ENCODE measurements at regions not wholly inside any gene's neighbourhood (a gene's known extent, or its start where the extent isn't known, plus 50 kb on each side); places are given as distances from the start of the nearest gene placed in this dataset.

DNA sequence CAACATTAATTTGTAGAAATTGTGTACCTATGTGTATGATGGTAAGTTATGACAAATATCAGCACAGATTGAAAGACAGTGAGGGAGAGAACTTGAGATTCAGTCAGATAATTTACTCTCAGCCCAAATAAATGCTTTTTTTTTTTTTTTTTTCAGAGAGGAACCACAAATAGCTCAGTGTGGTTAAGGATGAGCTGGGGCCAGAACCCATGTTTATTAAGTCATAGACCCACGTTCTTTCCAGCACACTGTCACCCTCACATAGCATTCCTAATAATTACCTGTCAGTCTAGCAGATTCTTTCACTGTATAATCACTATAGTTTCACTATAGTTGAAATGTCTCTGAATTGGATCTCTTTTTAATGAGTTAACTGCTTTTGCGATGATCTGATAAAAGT, 246.1 kb downstream of the ZIC1 start:
- CTCF ChIA-PET, result no interaction called here
- DNase-seq (ENCODE audit: low read depth, low spot score) (no peak), FAIRE-seq (no peak), ATAC-seq (no peak)
- no peak for TF ChIP-seq PML (IDR thresholded peaks at IDR 0.05; ENCODE audit: low read length)
- no peak for TF ChIP-seq ASH2L (IDR thresholded peaks at IDR 0.05; ENCODE audit: borderline replicate concordance, low read depth)
- no peak for TF ChIP-seq TCF3 (IDR thresholded peaks at IDR 0.05; ENCODE audit: borderline replicate concordance, insufficient read depth, low read depth, low read length)
- TF ChIP-seq HCFC1 (IDR thresholded peaks at IDR 0.05; ENCODE audit: low read length), result no peak
- TF ChIP-seq E4F1 (IDR thresholded peaks at IDR 0.05; ENCODE audit: borderline replicate concordance, partially characterized antibody), result no peak
- TF ChIP-seq SMARCA5 (IDR thresholded peaks at IDR 0.05), result no peak
- TF ChIP-seq POLR2AphosphoS2 (IDR thresholded peaks at IDR 0.05; ENCODE audit: low read depth, low read length), result no peak
- TF ChIP-seq CHD2 (IDR thresholded peaks at IDR 0.05; ENCODE audit: borderline replicate concordance, low read depth, low read length), result no peak
- no peak for TF ChIP-seq CBX3 (IDR thresholded peaks at IDR 0.05; ENCODE audit: borderline replicate concordance, low read depth)
- TF ChIP-seq TARDBP (IDR thresholded peaks at IDR 0.05; ENCODE audit: borderline replicate concordance), result no peak
- no peak for TF ChIP-seq FOS (IDR thresholded peaks at IDR 0.05; ENCODE audit: borderline replicate concordance, extremely low read depth, insufficient read length)
- no TSS peak for BruUV-seq (replicated peaks)
- WGBS (ENCODE audit: insufficient coverage, insufficient replicate concordance, low lambda C conversion rate, missing lambda C conversion rate), result 0% methylated on average over 1 of the region's 2 CpGs
- no peaks in the 10 kb centered on the region for H3K79me2 ChIP-seq (ENCODE audit: control insufficient read depth, insufficient read depth, low read length)
- intact Hi-C loops (cut with micrococcal nuclease; ENCODE audit: unreplicated experiment), result no loop called here
- no peaks in the 10 kb centered on the region for H3K4me1 ChIP-seq (ENCODE audit: control insufficient read depth, insufficient read depth, low read length)
- no peaks in the 10 kb centered on the region for H4K20me1 ChIP-seq (ENCODE audit: control insufficient read depth, insufficient read depth)
- no peaks in the 10 kb centered on the region for H3K36me3 ChIP-seq (ENCODE audit: control insufficient read depth in 2 of 2, insufficient read depth in 2 of 2, low read length in 1 of 2)
- RAD21 ChIA-PET (ENCODE audit: unreplicated experiment), result no interaction called here
- no peak overlapping the region for H3K27ac ChIP-seq (ENCODE audit: control insufficient read depth, insufficient read depth)
- in situ Hi-C loops (cut with MboI), result no loop called here
- no peaks in the 10 kb centered on the region for H3K9me3 ChIP-seq (replicated peaks; ENCODE audit: control insufficient read depth, insufficient read depth, low read length)
- no peak overlapping the region for H3K9ac ChIP-seq (ENCODE audit: control insufficient read depth, insufficient read depth, low read length)
- no peak overlapping the region for H3K4me3 ChIP-seq
- SMC1A ChIA-PET (ENCODE audit: uncharacterized antibody, unreplicated experiment), result interaction anchor here (1.0 to 4.2 kb wide), 2 partner anchors 12 to 26 kb away, joined by 3 to 32 read pairs; no protein-coding TSS in a partner anchor
- H3K4me2 ChIP-seq (ENCODE audit: control insufficient read depth, insufficient read depth), result no peak overlapping the region
- POLR2A ChIA-PET, result no interaction called here
- H3K27me3 ChIP-seq (replicated peaks in 1 of 2; ENCODE audit: control insufficient read depth in 2 of 2, insufficient read depth in 2 of 2, low read length in 1 of 2), result no peaks in the 10 kb centered on the region
- H2AFZ ChIP-seq (ENCODE audit: control insufficient read depth, low read depth, low read length), result no peak overlapping the region
